Chondrocyte (in vitro differentiated cells): ENCODE measurements at regions not wholly inside any gene's neighbourhood (a gene's known extent, or its start where the extent isn't known, plus 50 kb on each side); places are given as distances from the start of the nearest gene placed in this dataset.

ENCODE experiments used
- DNase-seq: peaks from one replicate; pipeline ENCODE4 v3.0.0; 2021; ENCODE audit warnings: mixed read lengths, low spot score
- H3K27ac Mint-ChIP-seq: one replicate; pipeline ENCODE4 v1.8.0; 2021; ENCODE audit warnings: mild to moderate bottlenecking, moderate library complexity, mixed read lengths; ENCODE audit not compliant: unreplicated experiment
- H3K27me3 Mint-ChIP-seq: 2 replicates; pipeline ENCODE4 v1.8.0; 2021; ENCODE audit warnings: low read depth, mixed read lengths
- H3K36me3 Mint-ChIP-seq: 2 replicates; pipeline ENCODE4 v1.8.0; 2021; ENCODE audit warnings: low read depth, mixed read lengths
- H3K4me1 Mint-ChIP-seq: 2 replicates; pipeline ENCODE4 v1.8.0; 2021; ENCODE audit warnings: low read depth, mild to moderate bottlenecking, mixed read lengths
- H3K4me3 Mint-ChIP-seq: one replicate; pipeline ENCODE4 v1.8.0; 2021; ENCODE audit warnings: mild to moderate bottlenecking, moderate library complexity, mixed read lengths; ENCODE audit not compliant: unreplicated experiment
- H3K9me3 Mint-ChIP-seq: 2 replicates; pipeline ENCODE4 v1.8.0; 2021; ENCODE audit warnings: low read depth, mixed read lengths
- TF ChIP-seq, protein P1 (sequence below): fragments of 200-600 bp; sonication (generic); IDR thresholded peaks from 2 replicates; pipeline ENCODE4 v1.5.0; 2021; ENCODE audit warnings: antibody characterized with exemption, mild to moderate bottlenecking, moderate library complexity

DNA sequence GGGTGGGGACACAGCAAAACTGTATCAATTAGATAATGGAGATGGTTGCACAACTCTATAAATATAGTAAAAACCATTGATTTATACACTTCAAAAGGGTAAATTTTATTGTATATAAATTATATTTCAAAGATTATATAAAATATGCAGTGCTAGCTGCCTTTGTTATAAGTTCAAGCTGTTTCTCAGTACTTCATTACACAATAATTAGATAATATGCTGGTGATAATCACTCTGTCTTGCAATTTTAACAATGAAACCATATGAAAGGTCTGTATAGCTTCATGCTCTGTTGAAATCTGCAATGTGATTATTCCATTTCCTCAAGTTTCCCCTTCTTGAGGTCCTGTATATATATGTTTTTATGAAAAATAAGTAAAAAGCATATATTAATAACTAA lies 73.4 kb upstream of the PLS3 start:
- H3K27me3 Mint-ChIP-seq, result no peaks in the 10 kb centered on the region
- H3K9me3 Mint-ChIP-seq, result peaks cover 11% of the 10 kb centered on the region
- H3K4me1 Mint-ChIP-seq, result peaks cover 10% of the 10 kb centered on the region
- no peaks in the 10 kb centered on the region for H3K36me3 Mint-ChIP-seq
- no peak for DNase-seq
- TF ChIP-seq, protein P1, sequence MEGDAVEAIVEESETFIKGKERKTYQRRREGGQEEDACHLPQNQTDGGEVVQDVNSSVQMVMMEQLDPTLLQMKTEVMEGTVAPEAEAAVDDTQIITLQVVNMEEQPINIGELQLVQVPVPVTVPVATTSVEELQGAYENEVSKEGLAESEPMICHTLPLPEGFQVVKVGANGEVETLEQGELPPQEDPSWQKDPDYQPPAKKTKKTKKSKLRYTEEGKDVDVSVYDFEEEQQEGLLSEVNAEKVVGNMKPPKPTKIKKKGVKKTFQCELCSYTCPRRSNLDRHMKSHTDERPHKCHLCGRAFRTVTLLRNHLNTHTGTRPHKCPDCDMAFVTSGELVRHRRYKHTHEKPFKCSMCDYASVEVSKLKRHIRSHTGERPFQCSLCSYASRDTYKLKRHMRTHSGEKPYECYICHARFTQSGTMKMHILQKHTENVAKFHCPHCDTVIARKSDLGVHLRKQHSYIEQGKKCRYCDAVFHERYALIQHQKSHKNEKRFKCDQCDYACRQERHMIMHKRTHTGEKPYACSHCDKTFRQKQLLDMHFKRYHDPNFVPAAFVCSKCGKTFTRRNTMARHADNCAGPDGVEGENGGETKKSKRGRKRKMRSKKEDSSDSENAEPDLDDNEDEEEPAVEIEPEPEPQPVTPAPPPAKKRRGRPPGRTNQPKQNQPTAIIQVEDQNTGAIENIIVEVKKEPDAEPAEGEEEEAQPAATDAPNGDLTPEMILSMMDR, result no peak
- no peak overlapping the region for H3K27ac Mint-ChIP-seq
- no peak overlapping the region for H3K4me3 Mint-ChIP-seq

DNA sequence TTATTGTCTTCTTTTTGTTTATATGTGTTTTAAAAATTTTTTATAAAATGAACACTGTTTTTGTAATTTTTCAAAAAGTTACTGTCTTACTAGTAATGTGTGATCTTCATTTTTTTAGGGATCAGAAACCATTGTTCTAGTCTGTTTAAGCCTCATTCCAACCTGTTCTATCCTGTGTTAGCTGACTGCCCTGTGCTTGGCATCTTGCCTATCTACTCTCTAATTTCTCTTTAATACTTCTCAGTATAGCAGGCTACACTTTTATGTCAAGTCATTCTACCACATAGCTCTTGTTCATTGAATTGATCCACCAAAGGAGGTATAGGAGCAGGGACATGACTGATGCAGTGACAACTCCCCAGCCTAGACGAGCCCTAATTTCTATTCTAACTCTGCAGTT lies 70.2 kb upstream of the PLS3 start:
- no peaks in the 10 kb centered on the region for H3K36me3 Mint-ChIP-seq
- no peak overlapping the region for H3K4me3 Mint-ChIP-seq
- TF ChIP-seq, protein P1, result no peak
- no peak for DNase-seq
- H3K27me3 Mint-ChIP-seq, result no peaks in the 10 kb centered on the region
- H3K9me3 Mint-ChIP-seq, result peaks cover 4% of the 10 kb centered on the region
- H3K4me1 Mint-ChIP-seq, result peaks cover 15% of the 10 kb centered on the region
- H3K27ac Mint-ChIP-seq, result no peak overlapping the region

DNA sequence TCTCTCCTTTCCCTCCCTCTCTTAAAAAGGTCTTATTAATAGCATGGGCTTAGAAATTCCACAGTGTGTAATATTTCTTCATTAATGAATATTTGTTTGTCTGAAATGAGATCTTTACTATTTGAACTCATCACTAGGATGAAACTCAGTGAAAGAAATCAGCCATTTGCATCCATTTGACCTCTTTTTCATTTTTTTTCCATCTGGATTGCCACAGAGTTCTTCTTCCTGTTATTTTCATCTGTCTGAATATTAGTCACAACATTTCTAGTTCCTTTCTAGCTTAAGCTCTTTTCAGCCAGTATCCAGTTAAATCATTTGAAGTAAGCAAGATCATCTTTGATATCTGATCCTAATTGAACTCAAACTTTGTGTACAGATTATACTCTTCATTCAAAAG lies 69.2 kb upstream of the PLS3 start:
- Mint-ChIP-seq H3K27me3 (no peaks in the 10 kb centered on the region), H3K36me3 (no peaks in the 10 kb centered on the region), H3K9me3 (no peaks in the 10 kb centered on the region), H3K4me1 (peaks cover 15% of the 10 kb centered on the region), H3K4me3 (no peak overlapping the region), H3K27ac (no peak overlapping the region)
- TF ChIP-seq, protein P1, result no peak
- no peak for DNase-seq

DNA sequence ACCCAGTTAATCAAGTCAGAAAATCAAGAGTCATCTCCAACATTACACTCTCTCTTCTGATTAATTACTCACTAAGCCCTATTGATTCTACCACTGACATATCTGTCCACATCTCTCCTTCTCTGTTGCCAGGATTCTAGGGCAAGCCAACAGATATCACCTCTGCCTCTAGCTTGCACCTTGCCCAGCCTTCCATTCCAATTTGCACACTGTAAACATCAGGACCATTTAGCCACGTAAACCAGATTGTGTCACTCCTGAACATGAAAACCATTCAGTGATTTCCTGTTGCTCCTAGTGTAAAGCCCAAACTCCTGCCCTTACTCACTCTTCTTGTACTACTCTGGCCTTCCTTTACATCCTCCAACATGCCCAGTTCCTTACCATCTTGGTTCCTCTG lies 68.0 kb upstream of the PLS3 start:
- TF ChIP-seq, protein P1, result no peak
- peaks cover 15% of the 10 kb centered on the region for H3K4me1 Mint-ChIP-seq
- no peak for DNase-seq
- no peaks in the 10 kb centered on the region for H3K9me3 Mint-ChIP-seq
- no peaks in the 10 kb centered on the region for H3K27me3 Mint-ChIP-seq
- no peak overlapping the region for H3K4me3 Mint-ChIP-seq
- no peak overlapping the region for H3K27ac Mint-ChIP-seq
- H3K36me3 Mint-ChIP-seq, result no peaks in the 10 kb centered on the region

DNA sequence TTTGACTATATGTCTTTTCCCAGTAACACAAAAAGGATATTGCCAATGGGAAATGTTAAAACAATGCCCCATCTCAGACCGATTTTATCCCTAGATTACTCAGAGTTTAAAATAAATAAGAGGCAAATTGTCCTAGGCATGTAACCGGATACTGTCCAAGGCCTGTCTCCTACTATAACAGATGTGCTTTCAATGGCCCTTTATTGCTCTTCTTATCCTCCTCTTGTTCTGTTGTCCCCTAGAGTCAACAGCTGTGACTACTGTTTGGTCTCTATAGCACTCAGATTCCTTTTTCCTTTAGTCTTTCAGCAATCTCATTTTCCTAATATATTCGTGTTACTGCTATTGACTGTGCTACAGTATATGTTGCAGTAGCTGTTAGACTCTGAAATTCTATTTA lies 66.8 kb upstream of the PLS3 start:
- Mint-ChIP-seq H3K36me3 (no peaks in the 10 kb centered on the region), H3K27me3 (no peaks in the 10 kb centered on the region), H3K4me3 (no peak overlapping the region), H3K27ac (no peak overlapping the region), H3K4me1 (peaks cover 20% of the 10 kb centered on the region), H3K9me3 (no peaks in the 10 kb centered on the region)
- TF ChIP-seq, protein P1, result no peak
- DNase-seq, result no peak
